ENCODE measurements at regions not wholly inside any gene's neighbourhood (a gene's known extent, or its start where the extent isn't known, plus 50 kb on each side); places are given as distances from the start of the nearest gene placed in this dataset.

DNA sequence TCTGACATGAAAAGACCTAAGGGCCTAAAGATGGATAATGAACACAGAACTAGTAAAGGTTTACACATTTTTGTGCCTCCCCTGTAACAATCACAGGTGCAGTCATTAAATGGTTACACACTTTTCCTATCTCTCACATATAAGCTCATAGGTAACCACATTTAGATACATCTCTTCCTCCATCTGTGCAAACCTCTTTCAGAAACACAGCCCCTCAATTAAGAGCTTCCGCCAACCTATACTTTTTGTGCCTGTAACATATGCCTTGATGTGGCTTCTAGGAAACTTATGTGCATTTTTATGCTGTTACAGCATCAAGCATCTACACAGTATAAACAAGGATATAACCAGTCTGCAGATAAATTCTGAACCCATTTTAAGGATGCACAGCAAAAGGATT lies 643.3 kb downstream of the BCL11A start:
- ChIA-PET CTCF (no interaction called here), SMC1A (ENCODE audit: uncharacterized antibody, unreplicated experiment) (no interaction called here), RAD21 (ENCODE audit: unreplicated experiment) (no interaction called here), POLR2A (no interaction called here)
- H3K9me3 ChIP-seq (replicated peaks; ENCODE audit: control insufficient read depth, insufficient read depth, low read length) = no peaks in the 10 kb centered on the region
- no TSS peak for BruUV-seq (replicated peaks)
- DNase-seq (ENCODE audit: low read depth, low spot score) = no peak
- H3K27me3 ChIP-seq (replicated peaks in 1 of 2; ENCODE audit: control insufficient read depth in 2 of 2, insufficient read depth in 2 of 2, low read length in 1 of 2) = no peaks in the 10 kb centered on the region
- H3K4me1 ChIP-seq (ENCODE audit: control insufficient read depth, insufficient read depth, low read length) = no peaks in the 10 kb centered on the region
- H3K4me3 ChIP-seq = no peak overlapping the region
- no peaks in the 10 kb centered on the region for H4K20me1 ChIP-seq (ENCODE audit: control insufficient read depth, insufficient read depth)
- H3K79me2 ChIP-seq (ENCODE audit: control insufficient read depth, insufficient read depth, low read length) = no peaks in the 10 kb centered on the region
- intact Hi-C loops (cut with micrococcal nuclease; ENCODE audit: unreplicated experiment) = no loop called here
- no peaks in the 10 kb centered on the region for H3K36me3 ChIP-seq (ENCODE audit: control insufficient read depth in 2 of 2, insufficient read depth in 2 of 2, low read length in 1 of 2)
- H3K27ac ChIP-seq (ENCODE audit: control insufficient read depth, insufficient read depth) = no peak overlapping the region
- no peak for ATAC-seq
- H3K4me2 ChIP-seq (ENCODE audit: control insufficient read depth, insufficient read depth) = no peak overlapping the region
- no peak for FAIRE-seq
- H2AFZ ChIP-seq (ENCODE audit: control insufficient read depth, low read depth, low read length) = no peak overlapping the region
- no peak overlapping the region for H3K9ac ChIP-seq (ENCODE audit: control insufficient read depth, insufficient read depth, low read length)
- in situ Hi-C loops (cut with MboI) = no loop called here
- WGBS (ENCODE audit: insufficient coverage, insufficient replicate concordance, low lambda C conversion rate, missing lambda C conversion rate) = 90% methylated on average over 1 of the region's 1 CpG
- TF ChIP-seq MXI1 (IDR thresholded peaks at IDR 0.05; ENCODE audit: low read depth, low read length) (no peak), SREBF2 (IDR thresholded peaks at IDR 0.05; ENCODE audit: low read length) (no peak), SPI1 (IDR thresholded peaks at IDR 0.05; ENCODE audit: borderline replicate concordance, insufficient read depth, low read depth, low read length) (no peak), NR2F1 (conservative IDR thresholded peaks at IDR 0.05) (no peak), ZBTB4 (CRISPR knock-in tag; IDR thresholded peaks at IDR 0.05) (no peak), RCOR1 (conservative IDR thresholded peaks at IDR 0.05; ENCODE audit: low read depth, low read length) (no peak), TCF12 (IDR thresholded peaks at IDR 0.05; ENCODE audit: low read depth, low read length) (no peak)
- TF ChIP-seq, protein P1, sequence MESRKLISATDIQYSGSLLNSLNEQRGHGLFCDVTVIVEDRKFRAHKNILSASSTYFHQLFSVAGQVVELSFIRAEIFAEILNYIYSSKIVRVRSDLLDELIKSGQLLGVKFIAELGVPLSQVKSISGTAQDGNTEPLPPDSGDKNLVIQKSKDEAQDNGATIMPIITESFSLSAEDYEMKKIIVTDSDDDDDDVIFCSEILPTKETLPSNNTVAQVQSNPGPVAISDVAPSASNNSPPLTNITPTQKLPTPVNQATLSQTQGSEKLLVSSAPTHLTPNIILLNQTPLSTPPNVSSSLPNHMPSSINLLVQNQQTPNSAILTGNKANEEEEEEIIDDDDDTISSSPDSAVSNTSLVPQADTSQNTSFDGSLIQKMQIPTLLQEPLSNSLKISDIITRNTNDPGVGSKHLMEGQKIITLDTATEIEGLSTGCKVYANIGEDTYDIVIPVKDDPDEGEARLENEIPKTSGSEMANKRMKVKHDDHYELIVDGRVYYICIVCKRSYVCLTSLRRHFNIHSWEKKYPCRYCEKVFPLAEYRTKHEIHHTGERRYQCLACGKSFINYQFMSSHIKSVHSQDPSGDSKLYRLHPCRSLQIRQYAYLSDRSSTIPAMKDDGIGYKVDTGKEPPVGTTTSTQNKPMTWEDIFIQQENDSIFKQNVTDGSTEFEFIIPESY (IDR thresholded peaks at IDR 0.05) = no peak
- TF ChIP-seq, protein P2, sequence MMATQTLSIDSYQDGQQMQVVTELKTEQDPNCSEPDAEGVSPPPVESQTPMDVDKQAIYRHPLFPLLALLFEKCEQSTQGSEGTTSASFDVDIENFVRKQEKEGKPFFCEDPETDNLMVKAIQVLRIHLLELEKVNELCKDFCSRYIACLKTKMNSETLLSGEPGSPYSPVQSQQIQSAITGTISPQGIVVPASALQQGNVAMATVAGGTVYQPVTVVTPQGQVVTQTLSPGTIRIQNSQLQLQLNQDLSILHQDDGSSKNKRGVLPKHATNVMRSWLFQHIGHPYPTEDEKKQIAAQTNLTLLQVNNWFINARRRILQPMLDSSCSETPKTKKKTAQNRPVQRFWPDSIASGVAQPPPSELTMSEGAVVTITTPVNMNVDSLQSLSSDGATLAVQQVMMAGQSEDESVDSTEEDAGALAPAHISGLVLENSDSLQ (IDR thresholded peaks at IDR 0.05) = no peak

Data from GM12878 (cell line).